ENCODE measurements at regions not wholly inside any gene's neighbourhood (a gene's known extent, or its start where the extent isn't known, plus 50 kb on each side); places are given as distances from the start of the nearest gene placed in this dataset.

GRCh38 chr1:186568221-186568620, 107.3 kb upstream of the PDC start:
- no peak for DNase-seq
- TF ChIP-seq POLR2A (IDR thresholded peaks at IDR 0.05) (no peak), CTCF (IDR thresholded peaks at IDR 0.05) (no peak), EP300 (IDR thresholded peaks at IDR 0.05) (no peak)
- intact Hi-C loops (cut with DNase I): no loop called here
- Histone ChIP-seq H3K27ac (no peak overlapping the region), H3K9me3 (no peaks in the 10 kb centered on the region), H3K4me3 (no peak overlapping the region), H3K4me1 (ENCODE audit: insufficient read depth) (no peaks in the 10 kb centered on the region), H3K27me3 (no peaks in the 10 kb centered on the region), H3K36me3 (no peaks in the 10 kb centered on the region)
- 58 to 71% (median 61%) methylated on average over 2 of the region's 2 CpGs for WGBS, 3 donors

- TF ChIP-seq CTCF (IDR thresholded peaks at IDR 0.05): no peak
- TF ChIP-seq POLR2A (IDR thresholded peaks at IDR 0.05): no peak
- no peak for TF ChIP-seq EP300 (IDR thresholded peaks at IDR 0.05)
- no peak for DNase-seq
- WGBS, 3 donors: 65 to 76% (median 70%) methylated on average over 3 of the region's 3 CpGs
- Histone ChIP-seq H3K27me3 (no peaks in the 10 kb centered on the region), H3K36me3 (no peaks in the 10 kb centered on the region), H3K4me3 (no peak overlapping the region), H3K27ac (no peak overlapping the region), H3K4me1 (ENCODE audit: insufficient read depth) (no peaks in the 10 kb centered on the region), H3K9me3 (no peaks in the 10 kb centered on the region)
- intact Hi-C loops (cut with DNase I): no loop called here
These were observed 105.4 kb upstream of the PDC start for GRCh38 chr1:186566140-186566855.

- H3K4me1 ChIP-seq (ENCODE audit: insufficient read depth): no peaks in the 10 kb centered on the region
- no peaks in the 10 kb centered on the region for H3K9me3 ChIP-seq
- intact Hi-C loops (cut with DNase I): no loop called here
- no peaks in the 10 kb centered on the region for H3K27me3 ChIP-seq
- H3K36me3 ChIP-seq: no peaks in the 10 kb centered on the region
- 12 to 22% (median 16%) methylated on average over 1 of the region's 1 CpG for WGBS, 3 donors
- TF ChIP-seq EP300 (IDR thresholded peaks at IDR 0.05) (no peak), POLR2A (IDR thresholded peaks at IDR 0.05) (no peak), CTCF (IDR thresholded peaks at IDR 0.05) (no peak)
- no peak for DNase-seq
- H3K4me3 ChIP-seq: no peak overlapping the region
- H3K27ac ChIP-seq: no peak overlapping the region
These were observed 103.7 kb upstream of the PDC start for GRCh38 chr1:186564582-186564981.

- Histone ChIP-seq H3K4me3 (no peak overlapping the region), H3K27ac (no peak overlapping the region), H3K4me1 (ENCODE audit: insufficient read depth) (no peaks in the 10 kb centered on the region), H3K9me3 (no peaks in the 10 kb centered on the region), H3K27me3 (no peaks in the 10 kb centered on the region), H3K36me3 (no peaks in the 10 kb centered on the region)
- 84 to 92% (median 85%) methylated on average over 6 of the region's 6 CpGs for WGBS, 3 donors
- TF ChIP-seq CTCF (IDR thresholded peaks at IDR 0.05): no peak
- TF ChIP-seq EP300 (IDR thresholded peaks at IDR 0.05): no peak
- TF ChIP-seq POLR2A (IDR thresholded peaks at IDR 0.05): no peak
- intact Hi-C loops (cut with DNase I): no loop called here
- no peak for DNase-seq
These were observed 98.7 kb upstream of the PDC start for GRCh38 chr1:186559601-186560116.

Data from ovary (tissue), 7 donors.